Endodermal cell (in vitro differentiated cells): ENCODE measurements at regions not wholly inside any gene's neighbourhood (a gene's known extent, or its start where the extent isn't known, plus 50 kb on each side); places are given as distances from the start of the nearest gene placed in this dataset.

ENCODE experiments used
- DNase-seq: peaks from one replicate; pipeline ENCODE4 v3.0.0-alpha.2; 2017
- H3K27ac ChIP-seq: 2 replicates; pipeline ENCODE4 v1.5.1; 2013; ENCODE audit warnings: mild to moderate bottlenecking, low read depth, low read length, moderate library complexity
- H3K27me3 ChIP-seq: 2 replicates; pipeline ENCODE4 v1.6.1; 2013; ENCODE audit warnings: mild to moderate bottlenecking, low read length, moderate library complexity; ENCODE audit not compliant: insufficient read depth, control insufficient read depth, poor library complexity, severe bottlenecking
- H3K36me3 ChIP-seq: 2 replicates; pipeline ENCODE4 v1.7.0; 2013; ENCODE audit warnings: mild to moderate bottlenecking, low read length, moderate library complexity; ENCODE audit not compliant: control insufficient read depth, insufficient read depth
- H3K4me1 ChIP-seq: one replicate; pipeline ENCODE4 v1.7.0; 2013; ENCODE audit warnings: low read length; ENCODE audit not compliant: control insufficient read depth, insufficient read depth
- H3K4me3 ChIP-seq: 2 replicates; pipeline ENCODE4 v1.5.1; 2013; ENCODE audit warnings: mild to moderate bottlenecking, low read length, moderate library complexity
- H3K9ac ChIP-seq: 2 replicates; pipeline ENCODE4 v1.6.1; 2013; ENCODE audit warnings: mild to moderate bottlenecking, low read length, moderate library complexity; ENCODE audit not compliant: poor library complexity, severe bottlenecking; ENCODE audit errors: extremely low read depth
- H3K9me3 ChIP-seq: 2 replicates; pipeline ENCODE4 v1.6.1; 2013; ENCODE audit warnings: mild to moderate bottlenecking, low read length, moderate library complexity; ENCODE audit not compliant: control insufficient read depth
- H3K27ac Mint-ChIP-seq: 2 replicates; pipeline ENCODE4 v1.8.0; 2020; ENCODE audit warnings: mixed read lengths
- H3K27me3 Mint-ChIP-seq: 2 replicates; pipeline ENCODE4 v1.8.0; 2021; ENCODE audit warnings: mild to moderate bottlenecking, mixed read lengths; ENCODE audit not compliant: insufficient read depth
- H3K36me3 Mint-ChIP-seq: 2 replicates; pipeline ENCODE4 v1.8.0; 2020; ENCODE audit warnings: low read depth, mixed read lengths
- H3K4me1 Mint-ChIP-seq: 2 replicates; pipeline ENCODE4 v1.8.0; 2020; ENCODE audit warnings: mixed read lengths
- H3K4me3 Mint-ChIP-seq: 2 replicates; pipeline ENCODE4 v1.8.0; 2020; ENCODE audit warnings: mild to moderate bottlenecking, moderate library complexity, mixed read lengths
- H3K9me3 Mint-ChIP-seq: 2 replicates; pipeline ENCODE4 v1.8.0; 2020; ENCODE audit warnings: mild to moderate bottlenecking, mixed read lengths
- CTCF ChIP-seq: fragments of 200-600 bp; sonication (generic); conservative IDR thresholded peaks from 2 replicates; pipeline ENCODE4 v1.5.0; 2021; ENCODE audit warnings: antibody characterized with exemption, mild to moderate bottlenecking
- WGBS, 2 experiments: methylation state at CpG; one replicate each; pipeline versions ENCODE4 v1.1.5 to v1.1.7; 2013; ENCODE audit warnings: missing lambda C conversion rate in 2 of 2, mixed read lengths in 1 of 2; ENCODE audit not compliant: insufficient coverage in 1 of 2, insufficient read length in 1 of 2; 5-methylcytosine and 5-hydroxymethylcytosine counted together

GRCh38 chr10:44636625-44637024, 251.7 kb upstream of the CXCL12 start:
- Mint-ChIP-seq H3K27me3 (no peaks in the 10 kb centered on the region), H3K9me3 (peaks cover 1% of the 10 kb centered on the region), H3K4me1 (no peaks in the 10 kb centered on the region), H3K4me3 (no peak overlapping the region), H3K36me3 (no peaks in the 10 kb centered on the region), H3K27ac (no peak overlapping the region)
- no peak overlapping the region for H3K4me3 ChIP-seq
- no peaks in the 10 kb centered on the region for H3K4me1 ChIP-seq
- 90 to 93% methylated on average over 3 of the region's 3 CpGs for WGBS, 2 experiments
- TF ChIP-seq CTCF: no peak
- no peaks in the 10 kb centered on the region for H3K36me3 ChIP-seq
- no peak for DNase-seq
- H3K9me3 ChIP-seq: no peaks in the 10 kb centered on the region
- no peaks in the 10 kb centered on the region for H3K27me3 ChIP-seq
- no peak overlapping the region for H3K27ac ChIP-seq
- no peak overlapping the region for H3K9ac ChIP-seq

GRCh38 chr10:44640429-44640828, 255.5 kb upstream of the CXCL12 start:
- H3K4me1 ChIP-seq: no peaks in the 10 kb centered on the region
- H3K36me3 Mint-ChIP-seq: no peaks in the 10 kb centered on the region
- H3K9me3 ChIP-seq: no peaks in the 10 kb centered on the region
- no peak for DNase-seq
- no peak overlapping the region for H3K27ac ChIP-seq
- no peak overlapping the region for H3K9ac ChIP-seq
- no peak overlapping the region for H3K27ac Mint-ChIP-seq
- H3K36me3 ChIP-seq: no peaks in the 10 kb centered on the region
- no peaks in the 10 kb centered on the region for H3K27me3 ChIP-seq
- WGBS, 2 experiments: 89 to 100% methylated on average over 3 to 7 of the region's 7 CpGs
- H3K4me1 Mint-ChIP-seq: no peaks in the 10 kb centered on the region
- no peak for TF ChIP-seq CTCF
- H3K4me3 Mint-ChIP-seq: no peak overlapping the region
- no peak overlapping the region for H3K4me3 ChIP-seq
- peaks cover 3% of the 10 kb centered on the region for H3K9me3 Mint-ChIP-seq
- no peaks in the 10 kb centered on the region for H3K27me3 Mint-ChIP-seq

GRCh38 chr10:44647473-44647872, 262.6 kb upstream of the CXCL12 start:
- Mint-ChIP-seq H3K27me3 (no peaks in the 10 kb centered on the region), H3K9me3 (peaks cover 3% of the 10 kb centered on the region), H3K36me3 (no peaks in the 10 kb centered on the region), H3K4me1 (no peaks in the 10 kb centered on the region), H3K27ac (no peak overlapping the region), H3K4me3 (no peak overlapping the region)
- DNase-seq: no peak
- no peak for TF ChIP-seq CTCF
- 90% methylated on average over 2 of the region's 2 CpGs; no CpG with 5 or more reads in 1 of the 2 experiments for WGBS, 2 experiments
- H3K27ac ChIP-seq: no peak overlapping the region
- no peak overlapping the region for H3K4me3 ChIP-seq
- H3K27me3 ChIP-seq: no peaks in the 10 kb centered on the region
- H3K36me3 ChIP-seq: no peaks in the 10 kb centered on the region
- no peaks in the 10 kb centered on the region for H3K4me1 ChIP-seq
- H3K9ac ChIP-seq: no peak overlapping the region
- no peaks in the 10 kb centered on the region for H3K9me3 ChIP-seq
